NCI-H2196 treated with DMSO at 0.1 percent for 48 hours (cell line): ENCODE measurements at regions not wholly inside any gene's neighbourhood (a gene's known extent, or its start where the extent isn't known, plus 50 kb on each side); places are given as distances from the start of the nearest gene placed in this dataset.
"Not testable (repeated sequence)": the region's sequence is repeated elsewhere in the genome, so short reads cannot be mapped to it uniquely, and the experiment has no call there.

Experiments used
- DNase-seq: peaks from one replicate; lab custom pipeline; 2025; ENCODE audit not compliant: unreplicated experiment; lab: John Stamatoyannopoulos, UW

- no peak for DNase-seq
These were observed 163.5 kb downstream of the CDH19 start for GRCh38 chr18:66440433-66440832.

GRCh38 chr18:66439670-66440069 lies 164.2 kb downstream of the CDH19 start:
- DNase-seq, result no peak

GRCh38 chr18:66438711-66439536 lies 165.0 kb downstream of the CDH19 start:
- DNase-seq, result no peak

GRCh38 chr18:66432636-66433035 lies 171.3 kb downstream of the CDH19 start:
- DNase-seq, result no peak

- no peak for DNase-seq
These were observed 175.1 kb downstream of the CDH19 start for GRCh38 chr18:66428795-66429194.

GRCh38 chr18:66419400-66419799 lies 184.5 kb downstream of the CDH19 start:
- no peak for DNase-seq

- no peak for DNase-seq
These were observed 193.2 kb downstream of the CDH19 start for GRCh38 chr18:66410692-66411091.

GRCh38 chr18:66395671-66396218 lies 208.1 kb downstream of the CDH19 start:
- no peak for DNase-seq

GRCh38 chr18:66393463-66393862 lies 210.4 kb downstream of the CDH19 start:
- no peak for DNase-seq

GRCh38 chr18:66377291-66377690 lies 226.6 kb downstream of the CDH19 start:
- DNase-seq, result no peak

- not testable (repeated sequence) for DNase-seq
These were observed 228.5 kb downstream of the CDH19 start for GRCh38 chr18:66375391-66375790.

- no peak for DNase-seq
These were observed 256.9 kb downstream of the CDH19 start for GRCh38 chr18:66346833-66347588.

GRCh38 chr18:66344227-66344626 lies 259.7 kb downstream of the CDH19 start:
- DNase-seq, result peak; percentile 38

- DNase-seq, result no peak
These were observed 261.3 kb downstream of the CDH19 start for GRCh38 chr18:66342577-66342976.

GRCh38 chr18:66334534-66334933 lies 269.4 kb downstream of the CDH19 start:
- no peak for DNase-seq

- no peak for DNase-seq
These were observed 274.2 kb downstream of the CDH19 start for GRCh38 chr18:66329716-66330115.

GRCh38 chr18:66328296-66328878 lies 275.5 kb downstream of the CDH19 start:
- DNase-seq, result no peak

GRCh38 chr18:66325251-66325650 lies 278.6 kb downstream of the CDH19 start:
- DNase-seq, result no peak

GRCh38 chr18:66324616-66325015 lies 279.3 kb downstream of the CDH19 start:
- DNase-seq, result no peak

- no peak for DNase-seq
These were observed 286.4 kb downstream of the CDH19 start for GRCh38 chr18:66317243-66318090.

GRCh38 chr18:66316701-66317100 lies 287.2 kb downstream of the CDH19 start:
- no peak for DNase-seq
